ENCODE measurements at regions not wholly inside any gene's neighbourhood (a gene's known extent, or its start where the extent isn't known, plus 50 kb on each side); places are given as distances from the start of the nearest gene placed in this dataset.

DNA sequence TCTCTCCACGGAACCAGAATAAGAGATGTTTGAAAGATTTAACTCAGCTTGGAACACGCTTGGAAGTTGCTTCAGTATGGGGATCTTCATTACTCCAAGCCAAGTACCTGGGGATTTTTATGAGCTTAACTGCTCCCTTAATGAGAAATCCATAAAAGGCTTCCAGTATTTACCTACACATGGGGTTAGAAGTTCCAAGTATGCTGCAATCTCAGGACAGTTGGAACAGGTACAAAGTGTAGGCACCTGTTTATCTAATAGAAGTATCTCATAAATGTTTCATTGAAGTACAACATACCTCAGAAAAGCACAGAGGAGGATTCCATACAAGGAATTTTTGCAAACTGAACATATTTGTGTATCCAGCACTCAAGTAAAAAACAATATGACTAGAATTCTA is 161.6 kb upstream of the PIRT start:
- DNase-seq (ENCODE audit: low read depth in 2 of 2) = no peak
- H3K9ac ChIP-seq (ENCODE audit: insufficient read depth, low read length) = no peak overlapping the region
- H3K4me1 ChIP-seq (ENCODE audit: control insufficient read depth, extremely low read depth, insufficient read depth, low read length) = no peaks in the 10 kb centered on the region
- no peaks in the 10 kb centered on the region for H3K79me2 ChIP-seq (ENCODE audit: control insufficient read depth, insufficient read depth, low read length)
- no peaks in the 10 kb centered on the region for H3K36me3 ChIP-seq (ENCODE audit: control insufficient read depth, insufficient read depth, low read length)
- H3K27me3 ChIP-seq (ENCODE audit: control insufficient read depth, insufficient read depth, low read length) = no peaks in the 10 kb centered on the region
- no peaks in the 10 kb centered on the region for H4K20me1 ChIP-seq (ENCODE audit: control insufficient read depth, extremely low read depth, insufficient read depth, low read length)
- no peak overlapping the region for H3K4me2 ChIP-seq (ENCODE audit: extremely low read depth, insufficient read depth, low read length)
- no peaks in the 10 kb centered on the region for H3K9me3 ChIP-seq (ENCODE audit: control insufficient read depth, insufficient read depth, low read depth, low read length)
- H2AFZ ChIP-seq (ENCODE audit: low read length) = no peak overlapping the region
- no peak overlapping the region for H3K4me3 ChIP-seq (replicated peaks in 1 of 4; ENCODE audit: control extremely low read depth in 1 of 4, insufficient read depth in 1 of 4, low read depth in 3 of 4, low read length in 4 of 4)
- TF ChIP-seq EZH2 (IDR thresholded peaks at IDR 0.05; ENCODE audit: low read length, missing control alignments) = no peak
- TF ChIP-seq, protein P1, sequence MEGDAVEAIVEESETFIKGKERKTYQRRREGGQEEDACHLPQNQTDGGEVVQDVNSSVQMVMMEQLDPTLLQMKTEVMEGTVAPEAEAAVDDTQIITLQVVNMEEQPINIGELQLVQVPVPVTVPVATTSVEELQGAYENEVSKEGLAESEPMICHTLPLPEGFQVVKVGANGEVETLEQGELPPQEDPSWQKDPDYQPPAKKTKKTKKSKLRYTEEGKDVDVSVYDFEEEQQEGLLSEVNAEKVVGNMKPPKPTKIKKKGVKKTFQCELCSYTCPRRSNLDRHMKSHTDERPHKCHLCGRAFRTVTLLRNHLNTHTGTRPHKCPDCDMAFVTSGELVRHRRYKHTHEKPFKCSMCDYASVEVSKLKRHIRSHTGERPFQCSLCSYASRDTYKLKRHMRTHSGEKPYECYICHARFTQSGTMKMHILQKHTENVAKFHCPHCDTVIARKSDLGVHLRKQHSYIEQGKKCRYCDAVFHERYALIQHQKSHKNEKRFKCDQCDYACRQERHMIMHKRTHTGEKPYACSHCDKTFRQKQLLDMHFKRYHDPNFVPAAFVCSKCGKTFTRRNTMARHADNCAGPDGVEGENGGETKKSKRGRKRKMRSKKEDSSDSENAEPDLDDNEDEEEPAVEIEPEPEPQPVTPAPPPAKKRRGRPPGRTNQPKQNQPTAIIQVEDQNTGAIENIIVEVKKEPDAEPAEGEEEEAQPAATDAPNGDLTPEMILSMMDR (conservative IDR thresholded peaks at IDR 0.05 in 1 of 2, IDR thresholded peaks at IDR 0.05 in 1 of 2; ENCODE audit: low read depth in 1 of 2, low read length in 2 of 2) = no peak
- no peak overlapping the region for H3K27ac ChIP-seq (ENCODE audit: insufficient read depth, low read length)

DNA sequence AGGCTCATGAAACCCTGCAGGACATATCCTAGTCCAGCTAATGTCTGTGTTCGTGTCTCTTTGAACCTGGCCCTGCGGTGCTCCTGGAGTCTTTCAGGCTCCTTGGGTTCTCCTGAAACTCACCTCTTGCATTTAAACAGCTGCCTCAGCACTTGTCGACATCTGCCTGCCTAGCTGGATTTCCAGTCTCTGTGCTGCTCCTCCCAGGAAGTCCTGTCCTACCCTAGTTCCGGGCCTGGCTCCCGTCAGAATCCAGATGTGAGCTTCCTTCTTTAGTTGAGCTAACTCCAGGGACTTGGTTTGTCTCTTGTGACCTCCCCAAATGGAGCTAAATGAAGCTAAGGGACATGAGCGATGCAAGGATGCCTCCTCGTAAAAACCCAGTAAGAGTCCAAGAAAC is 155.2 kb upstream of the PIRT start:
- no peaks in the 10 kb centered on the region for H3K9me3 ChIP-seq (ENCODE audit: control insufficient read depth, insufficient read depth, low read depth, low read length)
- H4K20me1 ChIP-seq (ENCODE audit: control insufficient read depth, extremely low read depth, insufficient read depth, low read length) = no peaks in the 10 kb centered on the region
- no peaks in the 10 kb centered on the region for H3K79me2 ChIP-seq (ENCODE audit: control insufficient read depth, insufficient read depth, low read length)
- no peak overlapping the region for H3K4me3 ChIP-seq (replicated peaks in 1 of 4; ENCODE audit: control extremely low read depth in 1 of 4, insufficient read depth in 1 of 4, low read depth in 3 of 4, low read length in 4 of 4)
- H2AFZ ChIP-seq (ENCODE audit: low read length) = no peak overlapping the region
- TF ChIP-seq, protein P1 (conservative IDR thresholded peaks at IDR 0.05 in 1 of 2, IDR thresholded peaks at IDR 0.05 in 1 of 2; ENCODE audit: low read depth in 1 of 2, low read length in 2 of 2) = no peak
- TF ChIP-seq EZH2 (IDR thresholded peaks at IDR 0.05; ENCODE audit: low read length, missing control alignments) = no peak
- H3K27me3 ChIP-seq (ENCODE audit: control insufficient read depth, insufficient read depth, low read length) = no peaks in the 10 kb centered on the region
- H3K4me1 ChIP-seq (ENCODE audit: control insufficient read depth, extremely low read depth, insufficient read depth, low read length) = no peaks in the 10 kb centered on the region
- no peaks in the 10 kb centered on the region for H3K36me3 ChIP-seq (ENCODE audit: control insufficient read depth, insufficient read depth, low read length)
- no peak overlapping the region for H3K9ac ChIP-seq (ENCODE audit: insufficient read depth, low read length)
- H3K4me2 ChIP-seq (ENCODE audit: extremely low read depth, insufficient read depth, low read length) = no peak overlapping the region
- DNase-seq (ENCODE audit: low read depth in 2 of 2) = no peak
- no peak overlapping the region for H3K27ac ChIP-seq (ENCODE audit: insufficient read depth, low read length)

DNA sequence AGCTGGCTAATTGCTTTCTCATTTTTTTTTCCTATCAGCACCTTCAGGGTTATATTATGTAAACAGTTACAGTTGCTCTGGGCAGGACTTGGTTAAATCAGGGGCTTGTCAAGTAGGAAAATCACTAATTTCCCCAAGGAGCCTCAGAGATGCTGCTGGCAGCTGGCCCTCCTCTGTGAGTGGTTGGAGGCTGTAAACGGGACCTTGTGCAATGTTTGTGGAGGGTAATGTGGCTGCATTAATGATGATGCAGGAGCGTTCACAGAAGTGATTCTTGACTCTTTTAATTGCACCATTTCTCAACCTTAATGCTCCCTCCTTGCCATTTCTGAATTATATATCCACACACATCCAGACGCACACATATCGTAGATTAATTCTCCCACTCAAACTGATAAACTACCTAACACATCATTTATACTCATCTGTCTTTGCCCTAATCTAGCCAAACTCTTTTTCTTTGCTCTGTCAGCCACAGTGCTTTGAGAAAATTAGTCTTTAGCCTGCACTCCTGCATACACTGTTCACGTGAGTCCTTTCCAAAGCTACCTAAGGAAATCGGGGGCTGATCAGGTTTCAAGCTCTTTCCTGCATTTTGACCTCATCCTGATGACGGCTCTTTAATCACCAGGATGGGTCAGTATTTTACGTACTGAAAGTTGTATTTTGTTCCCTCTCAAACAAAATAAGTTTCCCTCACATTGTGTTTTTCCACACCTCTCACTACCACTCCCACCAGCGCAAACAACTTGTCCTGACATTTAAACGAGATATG is 154.4 kb upstream of the PIRT start:
- H4K20me1 ChIP-seq (ENCODE audit: control insufficient read depth, extremely low read depth, insufficient read depth, low read length) = no peaks in the 10 kb centered on the region
- no peaks in the 10 kb centered on the region for H3K9me3 ChIP-seq (ENCODE audit: control insufficient read depth, insufficient read depth, low read depth, low read length)
- H2AFZ ChIP-seq (ENCODE audit: low read length) = no peak overlapping the region

More for the DNA sequence above, 154.4 kb upstream of the PIRT start:
- Histone ChIP-seq H3K4me1 (ENCODE audit: control insufficient read depth, extremely low read depth, insufficient read depth, low read length) (no peaks in the 10 kb centered on the region), H3K9ac (ENCODE audit: insufficient read depth, low read length) (no peak overlapping the region), H3K27me3 (ENCODE audit: control insufficient read depth, insufficient read depth, low read length) (no peaks in the 10 kb centered on the region), H3K4me3 (replicated peaks in 1 of 4; ENCODE audit: control extremely low read depth in 1 of 4, insufficient read depth in 1 of 4, low read depth in 3 of 4, low read length in 4 of 4) (no peak overlapping the region), H3K27ac (ENCODE audit: insufficient read depth, low read length) (no peak overlapping the region), H3K4me2 (ENCODE audit: extremely low read depth, insufficient read depth, low read length) (no peak overlapping the region), H3K36me3 (ENCODE audit: control insufficient read depth, insufficient read depth, low read length) (no peaks in the 10 kb centered on the region), H3K79me2 (ENCODE audit: control insufficient read depth, insufficient read depth, low read length) (no peaks in the 10 kb centered on the region)
- DNase-seq (ENCODE audit: low read depth in 2 of 2) = no peak
- TF ChIP-seq EZH2 (IDR thresholded peaks at IDR 0.05; ENCODE audit: low read length, missing control alignments) = no peak
- TF ChIP-seq, protein P1 (conservative IDR thresholded peaks at IDR 0.05 in 1 of 2, IDR thresholded peaks at IDR 0.05 in 1 of 2; ENCODE audit: low read depth in 1 of 2, low read length in 2 of 2) = no peak
